GM19023 (cell line): ENCODE measurements at regions not wholly inside any gene's neighbourhood (a gene's known extent, or its start where the extent isn't known, plus 50 kb on each side); places are given as distances from the start of the nearest gene placed in this dataset.

ENCODE experiments used
- ATAC-seq: cut with Tn5 transposase; IDR thresholded peaks from one replicate; pipeline ENCODE4 v1.9.1; 2021; ENCODE audit warnings: mild to moderate bottlenecking, moderate library complexity; ENCODE audit not compliant: unreplicated experiment

DNA sequence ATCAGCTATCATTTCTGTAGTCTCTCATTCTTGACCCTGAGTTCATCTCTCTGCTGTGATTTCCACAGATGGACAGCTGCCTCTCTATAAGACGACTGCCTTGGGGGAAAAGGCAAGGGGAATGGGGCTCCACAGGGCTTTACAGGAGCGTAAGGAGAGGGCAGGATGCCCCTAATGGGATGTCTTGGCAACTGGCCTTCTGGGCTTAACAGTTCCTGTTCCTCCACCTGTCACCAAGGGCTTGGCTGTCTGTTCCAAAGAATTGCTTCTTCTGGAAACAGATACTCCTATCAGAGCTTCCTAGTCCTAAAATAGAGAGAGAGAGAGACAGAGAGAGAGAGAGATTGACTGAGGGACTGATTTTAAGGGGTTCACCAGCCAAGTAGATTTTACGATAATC, 181.9 kb downstream of the TMEM200A start:
- ATAC-seq, result no peak

DNA sequence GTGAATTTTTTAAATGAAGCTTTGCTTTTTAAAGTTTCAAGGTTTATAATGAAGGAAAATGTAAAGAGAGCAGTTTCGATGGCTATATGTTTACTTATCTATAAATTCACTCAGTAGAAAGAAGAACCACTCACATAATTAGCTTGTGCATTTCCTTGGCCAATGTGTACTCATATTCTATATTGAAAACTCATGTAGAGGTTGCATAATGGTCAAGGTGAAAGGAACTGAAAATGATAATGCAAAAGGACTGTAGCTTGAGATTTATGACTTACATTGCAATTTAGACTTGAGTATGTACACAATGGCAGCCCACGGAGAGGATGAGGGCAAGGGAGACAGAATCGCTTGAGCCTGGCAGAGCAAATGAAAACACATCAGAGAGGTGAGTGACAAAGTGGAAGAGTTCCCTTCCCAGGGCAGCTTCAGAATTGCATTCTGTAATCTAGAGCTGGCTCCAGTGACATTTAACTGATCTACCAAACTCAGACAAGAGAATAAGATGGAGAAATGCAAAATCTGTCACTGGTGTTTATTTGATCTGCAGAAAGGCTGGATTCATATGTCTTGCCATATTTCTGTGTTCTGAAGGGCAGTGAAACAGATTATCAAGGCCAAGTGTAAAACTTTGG, 191.8 kb downstream of the TMEM200A start:
- ATAC-seq, result no peak

DNA sequence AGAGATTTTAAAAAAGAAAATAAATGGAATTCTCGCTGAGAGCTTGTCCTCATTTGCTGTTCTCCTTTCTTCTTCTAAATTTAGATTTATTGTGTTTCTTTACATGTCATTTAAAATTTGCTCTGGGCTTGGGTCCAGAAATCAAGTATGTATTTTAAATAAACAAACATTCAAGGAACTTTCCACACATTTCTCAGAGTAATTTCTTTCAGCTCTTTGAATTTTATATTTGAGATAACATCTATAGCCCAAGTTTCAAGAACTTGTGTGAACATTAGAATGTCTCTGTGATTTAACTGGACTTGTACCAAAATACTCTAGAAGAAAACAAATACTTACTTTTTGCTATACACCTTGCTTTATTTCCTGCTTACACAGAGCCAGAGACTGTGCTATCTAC, 192.3 kb downstream of the TMEM200A start:
- no peak for ATAC-seq

DNA sequence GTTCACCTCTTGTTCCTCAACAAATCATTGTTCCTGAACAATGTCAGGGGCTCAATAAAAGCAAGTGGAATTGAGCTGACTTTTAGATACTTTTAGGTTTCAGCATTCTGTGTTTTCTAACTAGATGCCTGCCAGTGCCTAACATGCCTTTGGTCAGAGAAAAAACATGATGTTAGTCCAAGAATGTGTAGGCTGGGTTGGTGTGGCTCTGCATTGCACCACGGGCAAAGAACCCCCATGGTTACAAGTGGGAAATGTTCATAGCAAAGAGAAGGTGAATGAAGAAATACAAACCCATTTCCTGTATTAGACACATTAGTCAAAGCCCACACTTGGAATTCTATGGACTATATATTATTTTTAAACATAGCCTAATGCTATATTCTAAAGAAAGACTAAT, 193.3 kb downstream of the TMEM200A start:
- no peak for ATAC-seq

- no peak for ATAC-seq
Observed at GRCh38 chr6:130560231-130560630, 194.4 kb downstream of the TMEM200A start.

- ATAC-seq, result peak; percentile 55
Observed at GRCh38 chr6:130561159-130561558, 195.3 kb downstream of the TMEM200A start.

GRCh38 chr6:130565696-130566095, 199.9 kb downstream of the TMEM200A start:
- no peak for ATAC-seq

DNA sequence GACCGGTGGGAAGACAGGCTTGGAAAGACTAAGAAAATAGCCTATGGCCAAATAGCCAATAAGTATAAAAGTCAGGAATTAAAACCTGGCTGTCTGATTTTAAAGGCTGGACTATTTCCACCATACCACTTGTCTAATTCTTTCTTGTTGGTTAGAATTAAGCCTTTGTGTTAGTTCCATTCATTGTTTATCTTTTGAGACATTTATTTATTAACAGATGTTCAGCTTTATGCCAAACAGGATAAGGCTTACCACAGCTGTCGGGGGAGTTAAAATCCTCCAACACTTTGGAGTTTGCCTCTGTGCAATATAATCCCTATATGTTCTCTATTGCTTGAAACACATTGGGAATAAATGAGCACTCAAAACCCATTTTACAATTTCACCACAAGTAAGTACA, 208.3 kb downstream of the TMEM200A start:
- no peak for ATAC-seq

DNA sequence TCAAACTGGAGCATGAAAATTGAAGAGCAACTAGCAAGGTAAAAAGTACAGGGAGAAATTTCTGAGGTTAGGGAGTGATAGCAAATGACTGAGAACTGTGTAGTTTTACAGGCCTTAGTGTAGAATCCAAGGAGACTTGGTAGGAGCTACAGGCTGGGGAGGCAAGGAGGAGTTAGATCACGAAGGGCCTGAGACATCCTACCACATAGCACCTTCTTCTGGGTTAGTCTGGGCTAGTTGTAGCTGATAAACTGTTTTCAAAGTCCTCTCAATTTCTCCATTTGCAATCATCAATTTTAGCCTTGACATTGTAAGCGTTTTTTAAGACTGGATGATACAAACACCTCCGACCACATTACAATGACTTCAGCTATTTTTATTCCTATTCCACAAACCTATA, 209.7 kb downstream of the TMEM200A start:
- ATAC-seq, result no peak

GRCh38 chr6:130575971-130576370, 210.2 kb downstream of the TMEM200A start:
- peak; percentile 99 for ATAC-seq

DNA sequence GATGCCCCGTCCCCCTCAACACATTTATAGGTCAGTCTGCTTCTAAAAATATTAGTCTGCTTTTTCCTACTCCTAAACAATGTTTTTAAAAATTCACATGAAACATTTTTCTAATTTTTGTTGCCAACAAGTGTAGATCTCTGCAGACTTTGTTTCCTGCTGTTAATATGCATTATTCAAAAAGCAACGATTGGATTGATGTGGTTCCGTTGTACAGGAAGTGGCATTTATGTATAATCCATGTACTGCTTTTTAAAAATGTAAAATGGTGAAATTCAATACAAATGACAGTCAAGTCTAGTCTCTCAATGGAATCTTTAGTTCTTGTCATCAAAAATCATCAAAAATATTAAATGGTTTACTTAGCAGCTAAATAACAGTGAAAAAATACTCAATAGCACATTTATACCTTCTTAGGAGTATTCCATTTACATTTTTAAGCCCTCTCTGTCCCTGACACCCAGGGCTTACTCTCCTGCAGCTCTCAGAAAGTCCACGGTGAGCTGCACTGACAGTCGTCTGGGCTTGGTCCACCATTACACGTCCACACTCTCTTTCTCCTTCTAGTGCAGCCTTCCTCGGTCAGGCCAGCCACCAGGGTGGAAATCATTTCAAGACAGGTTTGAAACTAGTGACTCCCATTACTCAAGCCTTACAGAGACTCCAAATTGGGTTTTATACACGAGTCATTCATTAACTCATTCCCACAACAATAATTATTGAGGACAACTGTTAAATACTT, 211.5 kb downstream of the TMEM200A start:
- ATAC-seq, result no peak

DNA sequence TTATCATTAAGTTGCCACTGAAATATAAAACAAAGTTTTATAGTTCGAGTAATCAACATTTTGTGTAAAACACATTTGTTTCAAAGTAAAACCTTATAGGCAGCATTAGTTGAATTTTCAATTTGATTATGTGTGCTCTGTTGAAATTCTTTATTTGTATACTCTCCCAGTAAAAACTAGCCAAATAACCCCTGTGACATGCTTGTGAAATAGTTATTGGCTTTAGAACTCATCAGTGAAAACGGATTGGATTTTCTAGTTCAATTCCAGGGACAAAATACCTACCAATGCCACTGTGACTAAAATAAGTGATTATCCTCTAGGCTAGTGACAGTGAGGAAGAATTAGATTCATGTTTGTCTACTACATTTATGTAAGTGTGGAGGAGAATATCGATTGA, 212.9 kb downstream of the TMEM200A start:
- ATAC-seq, result no peak

GRCh38 chr6:130583268-130583667, 217.5 kb downstream of the TMEM200A start:
- ATAC-seq, result no peak

GRCh38 chr6:130585587-130585986, 219.8 kb downstream of the TMEM200A start:
- ATAC-seq, result no peak

DNA sequence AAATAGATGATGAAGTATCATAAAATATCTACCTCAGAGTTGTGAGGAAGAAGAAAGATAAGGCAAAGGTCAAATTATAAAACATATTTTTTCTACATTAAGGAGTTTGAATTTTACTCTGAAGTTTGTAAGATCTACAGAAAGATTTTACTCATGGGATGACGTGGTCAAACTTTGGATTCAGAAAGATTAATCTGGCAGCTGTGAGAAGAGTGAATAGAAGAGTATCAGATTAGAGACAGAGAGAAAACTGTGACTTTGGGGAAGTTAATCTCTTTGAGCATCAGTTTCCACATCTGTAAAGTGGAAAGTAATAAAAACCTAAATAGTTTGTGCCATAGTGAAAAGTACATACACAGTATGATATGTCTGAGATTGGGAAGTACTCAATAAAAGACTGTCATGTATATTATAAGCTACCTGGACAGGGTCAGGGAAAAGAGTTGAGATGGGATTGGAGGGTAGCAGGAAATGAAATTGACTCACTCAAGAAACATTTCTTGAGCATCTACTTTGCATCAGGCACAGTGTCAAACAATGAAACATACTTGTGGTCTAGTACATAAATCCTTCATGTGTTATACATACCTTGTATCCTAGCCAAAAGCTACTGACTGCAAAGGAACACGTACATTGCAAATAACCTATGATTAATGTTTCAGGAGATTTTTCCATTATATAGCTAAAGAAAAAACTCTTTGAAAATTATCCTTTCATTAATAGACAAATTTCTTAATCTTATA, 222.1 kb downstream of the TMEM200A start:
- no peak for ATAC-seq

DNA sequence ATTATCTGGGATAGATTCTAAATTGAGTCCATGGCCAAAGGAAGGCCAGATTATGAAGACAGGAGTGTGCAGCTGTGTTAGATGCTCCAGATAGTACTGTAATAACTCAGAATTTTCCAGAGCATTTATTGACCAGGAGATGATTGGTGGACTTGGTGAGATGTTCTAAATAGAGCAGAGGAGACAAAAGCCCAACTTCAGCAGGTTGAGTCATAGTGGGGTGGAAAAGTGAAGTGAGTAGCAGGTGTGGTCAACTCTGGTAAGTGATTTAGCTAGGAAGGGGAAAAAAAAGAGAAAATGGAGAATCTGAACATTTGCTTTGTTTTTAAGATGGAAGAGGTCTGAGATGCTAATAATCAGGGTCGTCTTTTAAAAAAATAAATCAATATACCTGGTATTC, 227.4 kb downstream of the TMEM200A start:
- peak; percentile 70 for ATAC-seq

DNA sequence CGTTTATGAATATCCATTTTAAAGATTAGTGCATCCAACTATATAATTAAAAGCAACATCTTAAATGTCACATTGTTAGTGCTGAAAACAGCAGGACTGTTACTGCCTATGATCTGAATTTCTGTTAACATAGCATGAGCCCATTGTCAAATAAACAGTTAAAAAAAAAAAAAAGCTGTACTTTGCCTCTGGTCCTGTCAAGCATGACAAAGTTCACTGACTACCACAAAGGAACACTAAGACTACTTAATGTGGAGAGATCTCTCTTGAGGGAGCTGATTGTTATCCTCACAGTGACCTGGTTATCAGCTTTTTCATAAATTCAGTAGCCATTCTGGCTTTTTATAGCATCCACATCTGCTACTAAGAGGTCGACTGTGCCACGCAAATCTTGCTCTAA, 228.1 kb downstream of the TMEM200A start:
- ATAC-seq, result no peak

DNA sequence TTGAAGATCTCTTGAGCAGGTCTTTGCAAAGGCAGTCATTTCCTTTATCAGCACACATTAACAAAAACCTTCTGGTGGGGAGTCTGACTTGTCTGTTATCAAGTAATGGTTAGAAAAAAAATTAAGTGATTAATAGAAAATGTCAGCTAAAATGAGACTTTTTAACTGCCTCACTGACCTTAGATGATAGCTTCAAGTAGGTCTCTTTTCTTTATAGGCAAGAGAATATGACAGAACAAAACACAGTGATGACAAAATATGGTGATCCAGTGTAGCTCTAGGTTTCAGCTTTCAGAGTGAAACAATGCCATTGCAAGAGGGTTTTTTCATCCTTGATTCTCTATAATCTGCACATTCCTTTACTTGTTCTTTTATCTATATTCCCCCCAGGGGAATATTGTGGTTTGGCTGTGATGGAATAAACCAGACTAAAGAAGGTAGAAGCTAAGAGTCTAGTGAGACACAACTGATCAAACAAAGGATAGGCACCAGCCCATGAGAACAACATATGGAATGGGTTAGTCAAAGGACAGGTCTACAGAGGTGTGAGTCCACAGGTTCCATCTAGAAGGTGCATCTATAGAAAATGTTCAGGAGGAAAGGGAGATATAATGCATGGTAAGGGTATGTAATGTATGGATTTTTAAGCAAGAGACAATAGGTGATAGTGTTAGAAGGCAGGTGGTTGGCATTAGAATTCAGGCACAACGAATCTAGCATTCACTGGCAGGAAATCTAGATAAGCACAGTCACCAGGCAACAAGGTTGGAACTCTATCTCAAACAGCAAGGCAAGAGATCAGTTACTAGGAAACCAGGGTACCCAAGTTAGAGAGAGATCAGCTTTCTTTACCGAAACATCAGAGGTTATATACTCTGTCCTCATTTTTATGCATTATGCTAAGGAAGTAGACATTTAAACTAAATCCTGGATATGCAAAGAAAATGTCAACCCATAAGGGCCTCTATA, 228.9 kb upstream of the SMLR1 start:
- ATAC-seq, result no peak

DNA sequence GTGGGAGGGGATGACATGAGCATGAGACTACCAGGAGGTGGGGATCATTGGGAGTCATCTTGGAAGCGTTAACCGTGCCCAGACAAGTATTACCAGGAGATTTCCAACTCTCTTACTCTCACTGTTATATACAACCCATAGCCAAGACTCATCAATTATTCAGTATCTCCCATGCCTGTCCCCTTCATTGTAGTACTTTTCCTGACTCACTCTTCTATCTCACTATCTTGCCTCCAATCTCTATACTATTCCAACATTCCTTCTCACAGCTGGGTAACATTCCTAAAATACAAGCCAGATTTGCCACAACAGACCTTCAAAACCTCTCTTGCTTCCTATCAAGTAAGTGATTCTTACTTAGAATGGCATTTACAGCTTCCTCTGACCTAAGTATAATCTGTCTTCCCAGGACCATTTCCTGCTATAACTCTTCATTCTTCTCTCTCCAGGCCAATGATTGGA, 226.3 kb upstream of the SMLR1 start:
- no peak for ATAC-seq

DNA sequence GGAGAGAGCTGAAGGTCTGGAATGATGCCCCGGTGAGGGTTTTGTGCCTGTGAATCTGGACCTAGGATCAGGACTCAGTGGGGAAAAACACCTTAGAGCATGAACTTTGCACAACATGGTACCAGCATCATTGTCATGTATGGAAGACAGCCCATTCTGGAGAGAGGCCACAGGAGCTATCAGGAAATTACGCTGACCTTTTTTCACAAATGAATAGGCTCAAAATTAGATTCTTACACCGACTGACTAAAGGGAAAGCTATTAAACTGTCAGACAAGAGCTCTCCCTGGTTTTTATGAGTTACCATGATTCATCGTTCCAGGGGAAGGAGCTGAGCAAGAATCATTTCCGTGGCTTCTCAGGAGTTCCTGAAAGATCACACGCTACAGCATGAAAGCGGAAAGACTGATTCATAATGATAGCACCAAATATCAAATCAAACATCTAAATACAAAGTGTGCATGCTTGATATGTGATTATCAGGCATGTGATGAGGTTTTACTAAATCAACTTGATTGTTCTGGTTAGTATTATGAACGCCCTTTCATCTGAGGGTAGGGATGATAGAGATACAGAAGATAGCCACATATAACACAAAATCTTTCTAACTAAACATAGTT, 224.9 kb upstream of the SMLR1 start:
- no peak for ATAC-seq
